SH-SY5Y (cell line): ENCODE measurements at regions not wholly inside any gene's neighbourhood (a gene's known extent, or its start where the extent isn't known, plus 50 kb on each side); places are given as distances from the start of the nearest gene placed in this dataset.

Source experiments
- GATA2 ChIP-seq: IDR thresholded peaks from 2 replicates; pipeline ENCODE4 v1.6.1; 2011; ENCODE audit warnings: mild to moderate bottlenecking, low read depth, low read length
- GATA3 ChIP-seq: IDR thresholded peaks from 2 replicates; pipeline ENCODE4 v1.6.1; 2011; ENCODE audit warnings: low read depth, mild to moderate bottlenecking, low read length, moderate library complexity

DNA sequence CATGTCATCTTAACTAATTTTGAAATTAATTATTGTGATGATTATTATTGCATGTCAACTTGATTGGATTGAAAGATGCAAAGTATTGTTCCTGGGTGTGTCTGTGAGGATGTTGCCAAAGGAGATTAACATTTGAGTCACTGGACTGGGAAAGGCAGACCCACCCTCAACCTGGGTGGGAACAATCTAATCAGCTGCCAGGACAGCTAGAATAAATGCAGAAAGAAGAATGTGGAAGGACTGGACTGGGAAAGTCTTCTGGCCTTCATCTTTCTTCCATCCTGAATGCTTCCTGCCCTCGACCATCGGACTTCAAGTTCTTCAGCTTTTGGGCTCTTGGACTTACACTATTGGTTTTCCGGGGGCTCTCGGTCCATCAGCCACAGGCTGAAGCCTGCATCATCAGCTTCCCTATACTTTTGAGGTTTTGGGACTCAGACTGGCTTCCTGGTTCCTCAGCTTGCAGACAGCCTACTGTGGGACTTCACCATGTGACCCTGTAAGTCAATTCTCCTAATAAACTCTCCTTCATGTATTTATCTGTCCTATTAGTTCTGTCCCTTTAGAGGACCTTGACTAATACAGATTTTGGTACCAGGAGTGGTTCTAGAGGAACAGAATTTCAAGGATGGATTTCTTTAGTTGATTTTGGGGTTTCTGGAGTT is 959.8 kb downstream of the ANKRD7 start:
- TF ChIP-seq GATA2 (no peak), GATA3 (no peak)

DNA sequence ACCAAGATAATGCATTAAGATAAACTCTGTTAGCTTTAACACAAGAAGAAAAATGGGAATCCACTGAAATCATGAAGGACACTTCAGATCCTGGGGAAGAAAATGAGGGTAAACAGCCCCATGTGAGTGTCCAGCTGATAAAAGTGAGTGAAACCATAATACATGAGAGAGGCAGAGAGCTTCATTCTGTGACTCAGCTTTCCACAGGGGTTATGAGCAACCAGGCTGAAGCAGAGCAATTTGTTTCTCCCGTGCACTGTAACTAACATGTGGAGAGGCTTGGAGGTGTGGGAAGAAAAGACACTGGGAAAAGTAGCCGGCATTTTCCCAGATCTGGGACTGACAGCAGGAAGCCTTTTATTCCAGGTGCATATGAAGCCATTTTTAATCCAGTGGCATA is 971.7 kb downstream of the ANKRD7 start:
- TF ChIP-seq GATA3 (no peak), GATA2 (no peak)

DNA sequence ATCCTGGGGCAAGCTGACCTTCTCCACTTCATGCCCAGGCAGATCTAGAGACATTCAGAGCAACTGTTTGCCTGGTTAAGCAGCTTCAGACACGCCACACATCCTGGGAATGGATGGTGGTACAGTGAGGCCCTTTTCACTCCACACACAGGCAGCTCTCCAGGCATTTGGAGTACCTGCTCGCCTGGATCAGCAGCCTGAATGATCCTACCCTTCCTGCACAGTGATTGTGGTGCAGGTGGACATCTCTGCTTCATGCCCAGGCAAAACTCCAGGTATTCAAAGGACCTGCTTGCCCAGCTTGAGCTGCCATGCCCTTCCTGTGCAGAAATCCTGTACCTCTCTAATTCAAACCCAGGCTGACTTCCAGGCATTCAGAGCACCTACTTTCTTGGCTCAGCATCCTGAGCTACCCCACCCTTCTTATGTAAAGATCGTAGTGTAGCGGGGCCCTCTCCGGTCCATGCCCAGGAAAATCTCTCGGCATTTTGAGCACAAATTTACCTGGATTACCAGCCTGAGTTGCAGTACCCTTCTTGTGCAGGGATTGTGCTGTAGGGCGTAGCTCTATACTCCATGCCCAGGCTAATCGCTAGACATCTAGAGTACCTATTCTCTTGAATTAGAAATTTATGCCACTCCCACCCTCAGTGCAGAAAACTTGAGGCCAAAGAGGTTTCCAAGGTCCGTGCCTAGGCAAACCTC is 972.8 kb downstream of the ANKRD7 start:
- no peak for TF ChIP-seq GATA2
- no peak for TF ChIP-seq GATA3

DNA sequence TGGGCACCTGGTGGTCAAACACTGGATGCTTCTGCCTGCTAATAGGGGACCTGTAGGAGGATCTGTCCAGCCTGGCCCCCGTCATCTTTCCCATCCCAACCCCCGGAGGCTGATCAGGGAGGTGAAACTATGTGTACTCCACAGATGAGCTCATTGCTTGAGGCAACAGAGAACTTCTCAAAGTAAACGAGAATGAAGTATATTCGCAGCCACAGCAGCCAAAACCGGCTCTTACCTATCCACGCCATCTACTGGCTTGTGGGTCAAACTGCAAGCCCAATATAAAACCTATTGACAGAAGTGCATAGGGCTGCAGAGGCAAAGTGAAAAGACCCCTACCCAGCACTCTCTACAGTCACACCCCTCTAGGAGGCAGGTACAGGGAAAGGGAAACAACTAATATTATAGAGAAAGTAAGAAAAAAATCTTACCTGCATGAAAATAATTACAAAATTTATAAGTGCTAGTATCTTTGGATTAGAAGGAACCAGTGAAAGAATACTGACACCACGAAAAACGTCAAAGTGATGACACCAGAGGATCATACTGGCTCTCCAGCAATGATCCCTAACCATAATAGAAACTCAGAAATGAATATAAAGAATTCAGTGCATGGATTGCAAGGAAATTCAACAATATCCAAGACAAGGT is 973.5 kb downstream of the ANKRD7 start:
- TF ChIP-seq GATA3: no peak
- no peak for TF ChIP-seq GATA2

DNA sequence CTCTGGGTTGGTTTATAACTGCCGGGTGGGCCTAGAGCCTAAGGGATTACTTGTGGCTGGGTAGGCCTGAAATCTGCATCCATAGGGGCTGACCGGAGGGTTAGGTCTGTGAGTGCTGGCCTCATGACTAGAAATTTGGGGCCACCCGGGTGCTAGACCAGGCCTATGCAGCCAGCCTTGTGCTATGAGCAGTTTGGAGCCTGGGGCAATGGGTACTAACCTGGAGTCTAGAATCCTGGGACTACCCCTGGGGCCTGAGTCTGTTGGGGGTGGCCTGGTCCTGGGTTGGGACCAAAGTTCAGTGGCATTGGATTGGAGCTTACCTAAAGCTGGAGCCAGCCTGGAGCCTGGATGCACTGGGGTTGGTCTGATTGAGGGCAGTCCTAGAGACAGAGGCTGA is 995.2 kb downstream of the ANKRD7 start:
- no peak for TF ChIP-seq GATA3
- TF ChIP-seq GATA2: no peak

DNA sequence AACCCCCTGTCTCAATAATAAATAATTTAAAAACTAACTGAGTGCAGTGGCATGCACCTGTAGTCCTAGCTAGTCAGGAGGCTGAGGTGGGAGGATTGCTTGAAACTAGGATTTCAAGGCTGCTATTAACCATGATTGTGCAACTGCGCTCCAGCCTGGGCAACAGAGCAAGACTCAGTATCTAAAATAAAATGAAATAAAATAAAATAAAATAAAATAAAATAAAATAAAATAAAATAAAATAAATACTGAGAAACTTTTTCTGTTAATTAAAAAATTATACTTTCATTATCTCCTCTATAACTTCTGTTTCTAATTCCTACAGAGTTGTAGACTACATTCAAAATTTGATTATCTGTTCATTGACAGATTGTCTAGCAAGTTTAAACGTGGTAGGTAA is 999.4 kb downstream of the ANKRD7 start:
- no peak for TF ChIP-seq GATA2
- TF ChIP-seq GATA3: no peak

DNA sequence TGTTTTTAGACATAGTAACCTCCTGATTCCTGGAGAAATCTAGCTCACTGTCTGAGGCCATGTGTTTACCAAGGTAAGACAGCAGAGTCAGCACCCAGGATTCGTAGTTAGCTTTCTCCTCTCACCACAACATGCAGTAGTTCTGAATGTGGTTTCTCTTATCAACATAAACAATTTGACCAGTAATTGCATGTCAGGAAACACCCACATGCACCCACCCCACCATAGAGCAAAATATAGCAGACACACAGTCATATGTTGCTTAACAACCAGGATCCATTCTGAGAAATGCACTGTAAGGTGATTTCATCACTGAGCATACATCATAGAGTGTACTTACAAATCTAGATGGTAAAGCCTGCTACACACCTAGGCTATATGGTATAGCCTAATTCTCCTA is 1004.0 kb downstream of the ANKRD7 start:
- TF ChIP-seq GATA3: no peak
- TF ChIP-seq GATA2: no peak

DNA sequence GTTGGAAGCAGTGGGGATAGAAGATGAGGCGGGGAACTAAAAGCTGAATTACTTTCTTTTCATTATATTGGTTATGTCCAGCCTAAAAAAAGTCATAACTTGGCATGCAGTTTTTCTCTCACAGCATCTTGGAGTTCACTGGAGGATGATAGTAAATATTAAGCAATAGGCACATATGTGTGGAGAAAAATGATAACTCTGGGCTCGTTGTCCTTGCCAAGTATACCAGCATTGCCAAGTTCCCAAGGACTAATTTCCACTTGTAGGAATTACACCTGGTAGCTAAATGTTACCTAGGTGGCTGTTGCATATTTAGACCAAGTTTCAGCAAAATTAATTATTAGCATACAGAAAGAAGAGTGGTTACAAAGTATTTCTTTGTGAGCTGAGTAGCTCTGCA is 1007.6 kb downstream of the ANKRD7 start:
- TF ChIP-seq GATA3 (no peak), GATA2 (no peak)

DNA sequence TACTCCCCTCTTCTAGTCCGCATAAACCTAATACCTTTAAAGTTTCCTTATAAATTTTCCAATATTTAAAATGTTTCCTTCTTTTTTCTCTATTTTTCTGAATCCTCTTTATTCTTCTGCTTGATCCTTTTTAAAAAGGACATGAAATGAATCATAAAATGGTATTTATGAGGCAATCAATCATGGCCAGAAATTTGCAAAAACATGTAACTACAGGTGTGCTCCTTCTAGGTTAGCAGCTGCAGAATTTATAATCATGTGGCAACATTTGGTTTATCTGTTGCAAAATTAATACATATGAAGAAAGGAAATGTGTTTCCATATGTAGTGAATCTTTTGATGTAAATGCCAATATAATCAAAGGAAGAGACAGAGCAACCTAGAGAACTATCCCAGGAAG is 1008.5 kb downstream of the ANKRD7 start:
- no peak for TF ChIP-seq GATA3

DNA sequence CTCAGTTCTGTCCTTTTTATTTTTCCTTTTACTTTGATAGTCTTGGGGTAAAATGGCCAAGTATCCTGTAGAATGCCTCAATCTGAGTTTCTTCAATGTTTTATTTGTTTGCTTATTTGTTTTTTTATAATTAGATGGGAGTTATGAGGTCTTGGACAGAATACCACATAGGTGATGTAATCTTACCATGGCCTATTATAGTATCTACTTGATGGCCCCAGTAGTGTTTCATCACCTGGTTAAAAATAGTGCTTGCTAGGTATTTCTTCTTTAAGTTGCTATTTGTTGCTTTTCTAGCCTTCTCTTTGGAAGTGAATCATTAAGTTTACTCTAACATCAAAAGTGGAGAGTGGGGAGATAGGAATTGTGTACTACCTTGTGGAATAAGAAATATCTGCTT is 1020.0 kb upstream of the KCND2 start:
- no peak for TF ChIP-seq GATA3
- no peak for TF ChIP-seq GATA2

DNA sequence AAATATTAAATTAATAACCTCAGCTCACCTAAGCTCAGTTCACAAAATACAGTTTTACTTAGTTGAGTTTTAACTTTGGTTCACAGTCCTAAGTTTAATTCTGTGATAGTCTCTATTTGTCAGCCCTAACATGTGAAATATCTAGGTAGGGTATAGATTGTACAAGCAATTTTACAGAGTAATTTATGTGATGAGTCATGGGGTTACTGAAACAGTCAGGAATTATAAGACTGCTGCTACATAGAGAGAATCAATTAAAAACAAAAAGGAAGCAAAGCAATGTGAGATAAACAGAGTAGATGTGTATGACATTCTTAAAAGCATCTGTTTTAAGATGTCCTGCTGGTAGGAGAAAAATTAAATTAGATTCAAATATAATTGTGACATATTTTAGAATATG is 1018.2 kb upstream of the KCND2 start:
- TF ChIP-seq GATA2 (no peak), GATA3 (no peak)

DNA sequence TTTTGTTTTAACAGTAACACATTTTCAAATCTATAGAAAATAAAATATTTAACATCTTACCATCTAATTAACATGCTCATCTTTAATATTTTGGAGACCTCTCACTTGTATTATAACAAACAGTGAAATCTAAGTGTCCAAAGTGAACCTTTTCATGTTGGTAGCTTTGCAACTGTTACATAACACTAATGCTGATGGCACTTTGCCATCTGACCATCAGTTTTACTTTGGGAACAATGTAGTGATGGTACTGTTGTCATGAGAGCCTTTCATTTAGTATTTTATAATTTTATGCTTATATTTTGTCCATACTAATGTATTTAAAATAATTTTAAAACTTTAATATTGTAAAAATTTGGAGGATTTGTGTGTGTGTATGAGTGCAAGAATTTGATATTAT is 1017.0 kb upstream of the KCND2 start:
- TF ChIP-seq GATA3 (no peak), GATA2 (no peak)

DNA sequence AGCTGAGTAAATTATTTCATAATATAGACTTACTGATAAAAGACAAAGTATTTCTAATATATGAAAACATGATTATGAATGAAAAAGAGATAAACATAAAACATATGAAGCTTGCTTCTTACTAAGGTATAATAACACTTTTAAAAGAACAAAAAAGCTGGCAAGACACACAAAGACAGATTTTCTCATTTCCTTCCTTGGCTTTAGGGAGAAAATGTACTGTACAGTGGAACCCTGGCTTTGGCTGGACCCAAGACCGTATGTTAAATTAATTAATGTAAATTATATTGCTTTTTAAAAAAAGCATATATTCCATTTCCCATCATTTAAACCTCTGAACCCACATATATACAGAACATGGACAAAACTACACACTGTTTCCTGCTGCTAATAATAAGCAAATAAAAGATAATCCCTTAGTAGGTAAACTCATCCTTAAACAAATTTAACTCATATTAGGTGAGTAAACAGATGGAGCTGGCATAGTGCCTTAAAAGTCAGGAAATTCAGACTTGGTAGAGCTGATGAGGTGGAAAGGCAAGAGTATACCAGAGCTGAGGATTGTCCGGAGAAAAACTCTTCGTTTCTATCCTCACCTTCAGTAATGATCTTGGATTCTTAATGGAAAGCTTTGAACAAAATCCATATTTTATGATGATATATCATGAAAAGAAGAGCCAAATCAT is 1016.4 kb upstream of the KCND2 start:
- TF ChIP-seq GATA3: no peak
- TF ChIP-seq GATA2: no peak

DNA sequence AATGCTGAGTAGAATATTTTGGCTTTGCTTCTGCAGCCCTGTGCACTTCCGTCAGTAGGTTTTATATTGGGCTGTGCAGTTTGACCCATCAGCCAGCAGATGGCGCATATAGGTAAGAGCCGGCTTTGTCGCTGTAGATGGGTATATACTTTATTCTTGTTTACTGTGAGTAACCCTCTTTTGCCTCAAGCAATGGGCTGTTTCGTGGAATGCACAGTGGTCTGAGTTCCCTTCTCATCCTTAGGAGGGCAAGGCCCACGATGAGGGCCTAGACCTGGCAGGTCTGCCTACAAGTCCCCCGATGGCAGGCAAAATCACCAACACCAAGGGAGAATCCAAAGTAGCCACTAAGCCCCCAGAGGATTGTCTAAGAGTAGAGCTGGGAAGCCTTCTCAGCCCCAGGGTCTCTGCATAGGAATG is 1002.9 kb upstream of the KCND2 start:
- TF ChIP-seq GATA2 (no peak), GATA3 (no peak)
